GM18951 (cell line): ENCODE measurements at regions not wholly inside any gene's neighbourhood (a gene's known extent, or its start where the extent isn't known, plus 50 kb on each side); places are given as distances from the start of the nearest gene placed in this dataset.

ENCODE experiments used
- POLR2A ChIP-seq: IDR thresholded peaks from 4 replicates; pipeline ENCODE4 v1.6.1; 2011; ENCODE audit warnings: mild to moderate bottlenecking; ENCODE audit not compliant: insufficient read length, insufficient read depth; ENCODE audit errors: extremely low read depth
- in situ Hi-C: fragments of 300-500 bp; cut with MboI; formaldehyde crosslinking; loops from one replicate; pipeline ENCODE4 v1.12.0; 2022; ENCODE audit warnings: low sequenced_read_pairs, mixed read lengths, inconsistent platforms; ENCODE audit not compliant: unreplicated experiment

GRCh38 chr6:144583614-144583954 lies 298.4 kb downstream of the UTRN start:
- no peak for TF ChIP-seq POLR2A
- in situ Hi-C loops: loop anchor here (25.0 kb wide), 2 partner anchors 354 to 629 kb away; no protein-coding TSS in a partner anchor

- TF ChIP-seq POLR2A: no peak
- in situ Hi-C loops: loop anchor here (25.0 kb wide), 2 partner anchors 352 to 627 kb away; no protein-coding TSS in a partner anchor
Observed at GRCh38 chr6:144585217-144585814, 300.2 kb downstream of the UTRN start.

- TF ChIP-seq POLR2A: no peak
- in situ Hi-C loops: loop anchor here (25.0 kb wide), 2 partner anchors 350 to 625 kb away; no protein-coding TSS in a partner anchor
Observed at GRCh38 chr6:144586986-144587385, 301.9 kb downstream of the UTRN start.

GRCh38 chr6:144588697-144589325 lies 303.7 kb downstream of the UTRN start:
- TF ChIP-seq POLR2A: no peak
- in situ Hi-C loops: loop anchor here (25.0 kb wide), 2 partner anchors 348 to 623 kb away; no protein-coding TSS in a partner anchor

- in situ Hi-C loops: loop anchor here (25.0 kb wide), 2 partner anchors 347 to 622 kb away; no protein-coding TSS in a partner anchor
- TF ChIP-seq POLR2A: no peak
Observed at GRCh38 chr6:144590532-144590931, 305.4 kb downstream of the UTRN start.

- TF ChIP-seq POLR2A: no peak
- in situ Hi-C loops: loop anchor here (25.0 kb wide), 2 partner anchors 344 to 619 kb away; no protein-coding TSS in a partner anchor
Observed at GRCh38 chr6:144593392-144593791, 308.3 kb downstream of the UTRN start.

GRCh38 chr6:144594585-144594984 lies 309.4 kb downstream of the UTRN start:
- in situ Hi-C loops: loop anchor here (25.0 kb wide), 2 partner anchors 343 to 618 kb away; no protein-coding TSS in a partner anchor
- TF ChIP-seq POLR2A: no peak

GRCh38 chr6:144595266-144595665 lies 310.1 kb downstream of the UTRN start:
- in situ Hi-C loops: loop anchor here (25.0 kb wide), 2 partner anchors 342 to 617 kb away; no protein-coding TSS in a partner anchor
- TF ChIP-seq POLR2A: no peak

GRCh38 chr6:144597511-144597910 lies 312.4 kb downstream of the UTRN start:
- in situ Hi-C loops: loop anchor here (25.0 kb wide), 2 partner anchors 340 to 615 kb away; no protein-coding TSS in a partner anchor
- TF ChIP-seq POLR2A: no peak

- in situ Hi-C loops: loop anchor here (25.0 kb wide), 2 partner anchors 338 to 613 kb away; no protein-coding TSS in a partner anchor
- no peak for TF ChIP-seq POLR2A
Observed at GRCh38 chr6:144599615-144600014, 314.5 kb downstream of the UTRN start.

- in situ Hi-C loops: no loop called here
- TF ChIP-seq POLR2A: no peak
Observed at GRCh38 chr6:144601221-144601620, 316.1 kb downstream of the UTRN start.

GRCh38 chr6:144602523-144603180 lies 317.5 kb downstream of the UTRN start:
- in situ Hi-C loops: no loop called here
- TF ChIP-seq POLR2A: no peak

GRCh38 chr6:144606083-144606482 lies 320.9 kb downstream of the UTRN start:
- in situ Hi-C loops: no loop called here

More at GRCh38 chr6:144606083-144606482, 320.9 kb downstream of the UTRN start:
- no peak for TF ChIP-seq POLR2A
